Esophagus (tissue), 2 donors: ENCODE measurements at regions not wholly inside any gene's neighbourhood (a gene's known extent, or its start where the extent isn't known, plus 50 kb on each side); places are given as distances from the start of the nearest gene placed in this dataset.
A peak's percentile ranks its signal among the peaks of the same experiment; 100 is the strongest.

Source experiments
- H3K27ac ChIP-seq, 2 donors: one replicate each; pipeline ENCODE4 v1.5.1; 2013; ENCODE audit warnings: low read depth in 2 of 2, mild to moderate bottlenecking in 2 of 2, inconsistent platforms in 1 of 2, low read length in 1 of 2, moderate library complexity in 1 of 2
- H3K27me3 ChIP-seq, 2 donors: one replicate each; pipeline ENCODE4 v1.6.1; 2013; ENCODE audit warnings: low read length in 2 of 2, control low read depth in 1 of 2, mild to moderate bottlenecking in 1 of 2; ENCODE audit not compliant: insufficient read depth in 2 of 2, control insufficient read depth in 1 of 2
- H3K36me3 ChIP-seq, 2 donors: one replicate each; pipeline ENCODE4 v1.6.1; 2013; ENCODE audit warnings: low read length in 1 of 2; ENCODE audit not compliant: control insufficient read depth in 2 of 2, insufficient read depth in 2 of 2
- H3K4me1 ChIP-seq, 2 donors: one replicate each; pipeline ENCODE4 v1.6.1; 2013; ENCODE audit warnings: low read length in 1 of 2; ENCODE audit not compliant: control insufficient read depth in 2 of 2, insufficient read depth in 2 of 2
- H3K4me3 ChIP-seq, 2 donors: one replicate each; pipeline ENCODE4 v1.5.1; 2013; ENCODE audit warnings: low read length in 2 of 2, mild to moderate bottlenecking in 2 of 2, low read depth in 1 of 2, moderate library complexity in 1 of 2
- H3K9me3 ChIP-seq, 2 donors: one replicate each; pipeline ENCODE4 v1.6.1; 2013; ENCODE audit warnings: mild to moderate bottlenecking in 2 of 2, low read depth in 1 of 2, low read length in 1 of 2, moderate library complexity in 1 of 2; ENCODE audit not compliant: control insufficient read depth in 2 of 2, insufficient read depth in 1 of 2
- WGBS, 2 donors: extraction: QIAGEN DNeasy Blood & Tissue Kit; methylation state at CpG; one replicate each; pipeline ENCODE4 v1.1.7; 2013; 5-methylcytosine and 5-hydroxymethylcytosine counted together
- donor health status: healthy with polysubstance abuse.
- donor health status: Bipolar disorder and iron deficiency.

GRCh38 chr6:14743474-14744211, 502.2 kb upstream of the JARID2 start:
- 34 to 49% methylated on average over 7 of the region's 7 CpGs for WGBS, 2 donors
- Histone ChIP-seq H3K36me3 (no peaks in the 10 kb centered on the region), H3K4me3 (no peak overlapping the region), H3K27ac (peak overlapping the region; percentile 86 to 93), H3K4me1 (peaks cover 0 to 2% of the 10 kb centered on the region in 2 donors), H3K27me3 (no peaks in the 10 kb centered on the region), H3K9me3 (no peaks in the 10 kb centered on the region)

DNA sequence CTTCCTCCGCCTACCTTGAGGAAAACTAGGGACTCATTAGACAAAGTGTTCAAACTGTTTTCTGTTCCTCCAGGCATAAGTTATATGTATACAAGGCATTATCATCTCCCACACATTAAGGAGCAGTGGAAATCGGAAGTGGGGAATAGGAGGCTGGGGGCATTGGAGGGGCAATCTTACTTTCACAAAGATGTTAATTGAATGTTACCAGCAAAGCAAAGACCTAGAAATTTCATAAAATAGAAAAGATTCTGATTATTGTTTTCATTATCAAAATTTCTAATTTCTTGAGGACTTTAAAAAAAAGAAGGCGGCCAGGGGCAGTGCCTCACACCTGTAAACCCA, 501.7 kb upstream of the JARID2 start:
- Histone ChIP-seq H3K27ac (peak overlapping the region in 1 of 2 donors; percentile 93), H3K27me3 (no peaks in the 10 kb centered on the region), H3K36me3 (no peaks in the 10 kb centered on the region), H3K4me1 (peaks cover 0 to 2% of the 10 kb centered on the region in 2 donors), H3K4me3 (no peak overlapping the region), H3K9me3 (no peaks in the 10 kb centered on the region)
- 70 to 76% methylated on average over 3 of the region's 3 CpGs for WGBS, 2 donors

GRCh38 chr6:14746139-14746837, 499.6 kb upstream of the JARID2 start:
- Histone ChIP-seq H3K4me3 (no peak overlapping the region), H3K4me1 (peaks cover 0 to 2% of the 10 kb centered on the region in 2 donors), H3K27me3 (no peaks in the 10 kb centered on the region), H3K9me3 (no peaks in the 10 kb centered on the region), H3K36me3 (no peaks in the 10 kb centered on the region), H3K27ac (no peak overlapping the region)
- WGBS, 2 donors, result 79 to 81% methylated on average over 2 of the region's 2 CpGs

DNA sequence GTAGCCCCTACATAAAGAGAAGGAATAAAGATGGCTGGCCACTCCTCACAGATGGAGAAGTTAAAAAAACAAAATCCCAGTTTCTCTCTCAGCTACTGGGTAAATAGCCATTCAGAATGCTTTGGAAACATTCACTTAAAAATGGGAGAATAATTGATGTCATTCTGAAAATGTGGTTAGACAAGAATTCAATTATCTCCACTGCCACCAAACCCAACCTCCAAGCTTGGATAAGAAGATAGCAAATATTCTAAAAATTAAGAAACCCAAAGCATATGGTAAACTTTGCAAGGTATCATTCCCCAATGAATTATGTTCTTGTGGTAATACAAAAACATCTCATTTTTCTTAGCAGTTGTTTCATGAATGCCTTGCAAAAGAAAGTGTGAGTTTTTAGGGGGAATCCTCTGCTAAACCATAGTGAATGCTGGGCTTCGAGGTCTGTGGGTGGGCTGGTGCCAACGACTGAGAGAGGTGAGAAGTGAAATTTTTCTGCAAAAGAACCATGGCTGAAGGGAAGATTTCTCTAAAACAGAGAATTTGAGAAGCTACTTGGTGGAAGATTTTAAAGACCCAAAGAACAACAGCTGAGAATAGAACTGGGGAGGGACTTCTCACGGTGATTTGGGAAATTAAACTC, 497.9 kb upstream of the JARID2 start:
- Histone ChIP-seq H3K4me3 (no peak overlapping the region), H3K27me3 (no peaks in the 10 kb centered on the region), H3K4me1 (no peaks in the 10 kb centered on the region), H3K36me3 (no peaks in the 10 kb centered on the region), H3K9me3 (no peaks in the 10 kb centered on the region), H3K27ac (no peak overlapping the region)
- 61 to 74% methylated on average over 3 of the region's 3 CpGs for WGBS, 2 donors

DNA sequence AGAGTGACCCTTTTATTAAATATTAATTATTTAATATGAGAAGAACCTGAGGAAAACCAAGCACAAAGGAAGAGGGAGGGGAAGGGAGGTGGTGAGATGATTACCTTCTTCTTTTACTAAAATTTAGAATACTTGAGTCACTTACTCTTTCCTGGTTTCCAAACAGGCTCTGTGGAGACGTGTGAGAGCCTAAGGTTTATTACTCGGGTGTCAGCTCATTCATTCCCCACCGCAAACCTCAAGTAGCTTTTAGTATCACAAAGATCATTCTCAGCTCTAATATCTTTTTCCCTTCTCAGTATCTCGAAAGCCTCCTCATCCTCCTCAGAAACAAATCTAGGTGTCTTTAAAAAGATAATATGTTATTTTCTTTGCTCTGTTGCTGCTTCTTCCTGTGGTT, 497.2 kb upstream of the JARID2 start:
- Histone ChIP-seq H3K36me3 (no peaks in the 10 kb centered on the region), H3K27me3 (no peaks in the 10 kb centered on the region), H3K27ac (no peak overlapping the region), H3K4me1 (no peaks in the 10 kb centered on the region), H3K4me3 (no peak overlapping the region), H3K9me3 (no peaks in the 10 kb centered on the region)
- 71 to 77% methylated on average over 4 of the region's 4 CpGs for WGBS, 2 donors

DNA sequence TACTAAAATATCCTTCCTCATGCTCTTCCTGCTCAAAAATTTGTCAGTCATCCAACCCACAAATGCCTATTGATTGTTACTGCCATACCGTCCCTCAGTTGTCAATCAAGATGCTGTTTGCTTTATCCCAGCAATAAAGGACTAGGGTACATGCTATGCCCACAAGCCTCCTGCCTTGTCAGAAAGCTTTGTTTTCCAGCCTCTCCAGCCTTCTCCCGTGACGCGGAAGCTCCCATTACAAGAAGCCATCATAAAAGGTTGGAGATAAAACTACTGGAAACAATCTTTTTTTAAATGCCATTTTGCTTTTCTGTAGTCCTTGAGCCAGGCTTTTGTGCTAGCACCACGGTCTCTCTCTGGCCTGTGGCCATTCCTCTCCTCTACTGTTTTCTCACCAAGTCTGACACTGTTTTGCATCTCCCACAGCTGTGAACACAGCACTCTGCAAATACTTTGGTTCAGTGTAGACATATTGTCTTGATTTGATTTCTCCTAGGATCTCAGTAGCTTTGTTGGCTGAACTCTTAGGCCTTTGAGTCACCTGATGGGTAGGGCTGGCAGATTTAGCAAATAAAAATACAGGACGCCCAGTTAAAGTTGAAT, 495.7 kb upstream of the JARID2 start:
- WGBS, 2 donors, result 86 to 89% methylated on average over 6 of the region's 6 CpGs
- H3K9me3 ChIP-seq, result no peaks in the 10 kb centered on the region
- no peaks in the 10 kb centered on the region for H3K36me3 ChIP-seq

DNA sequence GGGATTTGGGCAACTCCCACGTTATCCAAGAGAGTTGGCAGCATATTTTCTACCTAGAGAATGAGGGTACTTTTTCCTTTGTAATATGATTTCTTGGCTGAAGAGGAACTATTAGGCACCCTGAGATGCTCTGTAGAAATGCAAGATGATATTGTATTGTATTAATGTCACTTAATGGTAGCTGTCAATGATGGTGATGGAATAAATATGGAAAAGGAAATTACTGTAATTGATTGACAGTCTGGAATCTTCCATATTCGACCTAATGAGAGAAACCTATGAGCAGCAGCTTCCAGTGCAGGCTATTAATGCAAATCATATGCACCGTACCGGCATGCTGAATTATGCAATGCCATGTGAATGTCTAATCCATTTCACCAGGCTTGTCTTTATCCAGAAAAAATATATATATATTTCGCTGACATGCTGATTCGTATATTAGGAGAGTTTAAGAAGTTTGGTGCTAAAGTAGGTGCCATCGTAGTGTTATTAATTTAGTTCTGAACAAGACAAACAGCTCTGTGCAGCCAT, 494.2 kb upstream of the JARID2 start:
- Histone ChIP-seq H3K4me1 (no peaks in the 10 kb centered on the region), H3K27me3 (no peaks in the 10 kb centered on the region), H3K36me3 (no peaks in the 10 kb centered on the region), H3K9me3 (no peaks in the 10 kb centered on the region), H3K4me3 (no peak overlapping the region), H3K27ac (no peak overlapping the region)
- 74 to 82% methylated on average over 7 of the region's 7 CpGs for WGBS, 2 donors

More for the DNA sequence above, 495.7 kb upstream of the JARID2 start:
- H3K27ac ChIP-seq, result no peak overlapping the region
- no peak overlapping the region for H3K4me3 ChIP-seq
- no peaks in the 10 kb centered on the region for H3K27me3 ChIP-seq
- H3K4me1 ChIP-seq, result no peaks in the 10 kb centered on the region

DNA sequence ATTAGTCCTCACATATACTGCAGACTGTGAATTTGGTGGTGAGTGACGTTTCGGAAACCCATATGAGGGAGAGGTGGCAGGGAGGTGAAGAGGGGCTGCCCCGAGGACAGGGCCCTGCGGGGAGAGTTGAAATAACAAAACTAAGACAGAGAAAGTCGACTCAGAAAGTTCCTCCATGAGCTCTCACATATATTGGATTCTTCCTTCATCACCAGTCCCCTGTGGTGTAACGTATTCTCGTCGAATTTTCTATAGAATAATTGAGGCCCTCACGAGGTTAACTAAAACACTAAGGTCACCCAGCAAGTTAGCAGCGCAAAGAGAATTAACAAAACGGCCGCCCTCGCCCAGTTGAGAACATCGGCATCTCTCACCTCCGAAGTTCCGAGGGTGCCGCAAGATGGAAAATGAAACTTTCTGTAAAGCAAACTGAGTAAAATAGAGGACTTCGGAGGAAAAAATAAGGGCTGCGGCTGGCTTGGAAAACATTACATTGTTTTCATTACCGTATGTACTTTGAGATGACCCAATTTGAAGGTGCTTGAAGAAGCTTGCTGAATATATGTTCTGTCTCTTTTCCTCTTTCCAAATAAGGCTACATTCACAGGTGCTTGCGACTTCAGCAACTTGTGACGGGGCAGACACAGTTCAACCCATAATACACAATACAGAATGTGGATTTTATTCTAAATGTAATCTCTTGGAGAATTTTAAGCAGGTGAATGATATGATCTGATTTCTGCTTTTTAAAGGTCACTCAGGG, 490.9 kb upstream of the JARID2 start:
- Histone ChIP-seq H3K36me3 (no peaks in the 10 kb centered on the region), H3K27me3 (no peaks in the 10 kb centered on the region), H3K27ac (no peak overlapping the region), H3K4me1 (no peaks in the 10 kb centered on the region), H3K4me3 (no peak overlapping the region), H3K9me3 (no peaks in the 10 kb centered on the region)
- 85 to 86% methylated on average over 22 of the region's 22 CpGs for WGBS, 2 donors

GRCh38 chr6:14756340-14756739, 489.5 kb upstream of the JARID2 start:
- no peak overlapping the region for H3K27ac ChIP-seq
- H3K4me3 ChIP-seq, result no peak overlapping the region
- H3K4me1 ChIP-seq, result no peaks in the 10 kb centered on the region
- no peaks in the 10 kb centered on the region for H3K9me3 ChIP-seq
- H3K36me3 ChIP-seq, result no peaks in the 10 kb centered on the region
- WGBS, 2 donors, result 93 to 96% methylated on average over 3 of the region's 3 CpGs
- H3K27me3 ChIP-seq, result no peaks in the 10 kb centered on the region
